ENCODE measurements at regions not wholly inside any gene's neighbourhood (a gene's known extent, or its start where the extent isn't known, plus 50 kb on each side); places are given as distances from the start of the nearest gene placed in this dataset.

GRCh38 chr5:158397278-158397677 lies 538.3 kb upstream of the CLINT1 start:
- Mint-ChIP-seq H3K27ac (ENCODE audit: unreplicated experiment) (no peak overlapping the region), H3K4me3 (no peak overlapping the region), H3K9me3 (peaks cover 3% of the 10 kb centered on the region), H3K4me1 (no peaks in the 10 kb centered on the region), H3K36me3 (ENCODE audit: low read depth) (no peaks in the 10 kb centered on the region), H3K27me3 (ENCODE audit: low read depth) (no peaks in the 10 kb centered on the region)
- DNase-seq (ENCODE audit: low read depth, low spot score) = no peak
- TF ChIP-seq, protein P1, sequence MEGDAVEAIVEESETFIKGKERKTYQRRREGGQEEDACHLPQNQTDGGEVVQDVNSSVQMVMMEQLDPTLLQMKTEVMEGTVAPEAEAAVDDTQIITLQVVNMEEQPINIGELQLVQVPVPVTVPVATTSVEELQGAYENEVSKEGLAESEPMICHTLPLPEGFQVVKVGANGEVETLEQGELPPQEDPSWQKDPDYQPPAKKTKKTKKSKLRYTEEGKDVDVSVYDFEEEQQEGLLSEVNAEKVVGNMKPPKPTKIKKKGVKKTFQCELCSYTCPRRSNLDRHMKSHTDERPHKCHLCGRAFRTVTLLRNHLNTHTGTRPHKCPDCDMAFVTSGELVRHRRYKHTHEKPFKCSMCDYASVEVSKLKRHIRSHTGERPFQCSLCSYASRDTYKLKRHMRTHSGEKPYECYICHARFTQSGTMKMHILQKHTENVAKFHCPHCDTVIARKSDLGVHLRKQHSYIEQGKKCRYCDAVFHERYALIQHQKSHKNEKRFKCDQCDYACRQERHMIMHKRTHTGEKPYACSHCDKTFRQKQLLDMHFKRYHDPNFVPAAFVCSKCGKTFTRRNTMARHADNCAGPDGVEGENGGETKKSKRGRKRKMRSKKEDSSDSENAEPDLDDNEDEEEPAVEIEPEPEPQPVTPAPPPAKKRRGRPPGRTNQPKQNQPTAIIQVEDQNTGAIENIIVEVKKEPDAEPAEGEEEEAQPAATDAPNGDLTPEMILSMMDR (conservative IDR thresholded peaks at IDR 0.05) = no peak

DNA sequence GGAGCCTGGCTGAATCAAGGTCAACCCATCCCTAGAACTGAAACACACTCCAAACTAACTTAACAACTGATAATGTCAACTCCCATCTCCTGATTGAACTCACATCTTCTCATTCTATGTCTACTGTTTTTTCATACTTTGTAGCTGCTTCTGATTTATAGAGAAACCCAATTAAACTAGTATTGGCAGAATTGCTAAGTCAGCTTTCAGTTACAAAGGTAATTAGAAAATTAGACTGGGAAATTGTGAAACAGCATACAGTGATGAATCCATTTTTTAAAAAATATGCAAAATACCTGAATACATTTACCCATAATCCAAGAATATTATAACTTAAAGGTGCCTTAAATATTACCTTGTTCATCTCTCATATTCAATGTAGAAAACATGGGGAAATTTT lies 535.2 kb upstream of the CLINT1 start:
- Mint-ChIP-seq H3K27me3 (ENCODE audit: low read depth) (no peaks in the 10 kb centered on the region), H3K9me3 (peaks cover 3% of the 10 kb centered on the region), H3K4me3 (no peak overlapping the region), H3K36me3 (ENCODE audit: low read depth) (no peaks in the 10 kb centered on the region), H3K4me1 (no peaks in the 10 kb centered on the region), H3K27ac (ENCODE audit: unreplicated experiment) (no peak overlapping the region)
- TF ChIP-seq, protein P1 (conservative IDR thresholded peaks at IDR 0.05) = no peak
- DNase-seq (ENCODE audit: low read depth, low spot score) = no peak

DNA sequence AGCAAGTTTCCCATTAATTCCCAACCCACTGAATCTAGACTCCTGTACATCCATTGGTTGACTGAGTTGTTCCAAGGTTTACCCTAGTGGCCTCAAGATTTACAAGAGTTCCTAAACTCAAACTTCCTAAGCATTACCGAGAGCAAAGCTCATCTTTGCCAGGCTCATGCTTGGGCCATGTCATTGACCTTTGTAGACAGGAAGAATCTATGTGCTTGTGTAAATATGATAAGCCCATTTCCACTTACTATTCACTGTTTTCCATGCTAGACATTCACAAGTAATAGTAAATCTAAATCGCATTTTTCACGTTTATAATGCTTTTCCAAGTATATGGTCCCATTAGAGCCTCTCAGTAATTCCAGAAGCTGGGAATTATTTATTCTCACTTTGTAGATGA lies 534.5 kb upstream of the CLINT1 start:
- Mint-ChIP-seq H3K4me1 (no peaks in the 10 kb centered on the region), H3K27ac (ENCODE audit: unreplicated experiment) (no peak overlapping the region), H3K27me3 (ENCODE audit: low read depth) (no peaks in the 10 kb centered on the region), H3K4me3 (no peak overlapping the region), H3K9me3 (peaks cover 3% of the 10 kb centered on the region), H3K36me3 (ENCODE audit: low read depth) (no peaks in the 10 kb centered on the region)
- no peak for DNase-seq (ENCODE audit: low read depth, low spot score)
- TF ChIP-seq, protein P1 (conservative IDR thresholded peaks at IDR 0.05) = no peak

DNA sequence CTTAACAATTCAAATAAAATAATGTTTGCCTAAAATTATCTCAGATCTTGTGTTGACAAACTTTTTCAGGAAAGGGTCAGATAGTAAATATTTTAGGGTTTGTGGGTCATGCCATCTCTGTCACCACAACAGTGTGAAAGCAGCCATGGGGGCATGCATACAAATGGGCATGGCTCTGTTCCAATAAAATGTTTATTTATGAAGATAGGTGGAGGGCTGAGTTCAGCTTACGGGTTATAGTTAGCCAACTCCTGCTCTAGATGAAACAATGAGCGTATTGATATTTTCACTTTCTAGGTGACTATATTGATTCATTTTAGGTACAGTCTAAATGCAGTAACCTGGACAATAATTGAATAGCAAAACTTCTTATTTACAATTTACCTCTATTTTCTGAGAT lies 533.8 kb upstream of the CLINT1 start:
- Mint-ChIP-seq H3K4me3 (no peak overlapping the region), H3K36me3 (ENCODE audit: low read depth) (no peaks in the 10 kb centered on the region), H3K27me3 (ENCODE audit: low read depth) (no peaks in the 10 kb centered on the region), H3K4me1 (no peaks in the 10 kb centered on the region), H3K27ac (ENCODE audit: unreplicated experiment) (no peak overlapping the region), H3K9me3 (peaks cover 3% of the 10 kb centered on the region)
- DNase-seq (ENCODE audit: low read depth, low spot score) = no peak
- TF ChIP-seq, protein P1 (conservative IDR thresholded peaks at IDR 0.05) = no peak

DNA sequence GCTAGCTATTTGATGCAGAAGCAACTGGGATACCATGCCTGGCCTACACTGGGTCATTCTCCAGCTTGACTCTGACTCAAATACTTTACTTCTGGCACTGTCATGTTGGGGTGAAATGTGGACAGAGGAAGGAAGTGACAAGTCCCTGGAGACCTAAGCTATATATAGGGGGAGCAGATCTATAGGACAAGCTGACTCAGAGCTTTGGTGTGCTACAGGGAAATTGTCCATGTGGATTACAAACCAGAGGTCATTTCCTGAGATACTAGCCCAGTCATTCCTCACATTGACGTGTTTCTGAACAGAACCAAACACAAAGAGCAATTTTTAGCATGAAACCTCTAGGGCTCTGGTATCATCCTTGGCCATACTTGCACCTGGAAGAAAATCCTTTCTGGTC lies 531.6 kb upstream of the CLINT1 start:
- DNase-seq (ENCODE audit: low read depth, low spot score) = no peak
- H3K36me3 Mint-ChIP-seq (ENCODE audit: low read depth) = no peaks in the 10 kb centered on the region
- TF ChIP-seq, protein P1 (conservative IDR thresholded peaks at IDR 0.05) = no peak
- H3K9me3 Mint-ChIP-seq = no peaks in the 10 kb centered on the region
- H3K4me3 Mint-ChIP-seq = no peak overlapping the region
- peak overlapping the region; percentile 57 for H3K27ac Mint-ChIP-seq (ENCODE audit: unreplicated experiment)
- H3K27me3 Mint-ChIP-seq (ENCODE audit: low read depth) = no peaks in the 10 kb centered on the region
- no peaks in the 10 kb centered on the region for H3K4me1 Mint-ChIP-seq

DNA sequence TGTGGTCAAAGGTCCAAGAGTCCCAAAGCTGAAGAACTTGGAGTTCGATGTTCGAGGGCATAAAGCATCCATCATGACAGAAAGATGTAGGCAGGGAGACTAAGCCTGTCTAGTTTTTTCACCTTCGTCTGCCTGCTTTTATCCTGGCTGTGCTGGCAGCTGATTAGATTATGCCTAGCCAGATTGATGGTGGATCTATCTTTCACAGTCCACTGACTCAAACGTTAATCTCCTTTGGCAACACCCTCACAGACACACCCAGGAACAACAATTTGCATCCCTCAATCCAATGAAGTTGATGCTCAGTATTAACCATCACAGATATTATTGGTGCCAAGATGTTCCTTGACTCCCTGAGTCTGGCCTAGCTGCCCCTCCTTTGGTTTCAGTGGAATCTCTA lies 530.8 kb upstream of the CLINT1 start:
- H3K27ac Mint-ChIP-seq (ENCODE audit: unreplicated experiment) = no peak overlapping the region
- DNase-seq (ENCODE audit: low read depth, low spot score) = no peak
- TF ChIP-seq, protein P1 (conservative IDR thresholded peaks at IDR 0.05) = no peak
- H3K4me3 Mint-ChIP-seq = no peak overlapping the region
- no peaks in the 10 kb centered on the region for H3K36me3 Mint-ChIP-seq (ENCODE audit: low read depth)
- no peaks in the 10 kb centered on the region for H3K4me1 Mint-ChIP-seq
- H3K27me3 Mint-ChIP-seq (ENCODE audit: low read depth) = no peaks in the 10 kb centered on the region
- H3K9me3 Mint-ChIP-seq = no peaks in the 10 kb centered on the region

Data from neural crest cell (in vitro differentiated cells).